B cell (primary cell): ENCODE measurements at regions not wholly inside any gene's neighbourhood (a gene's known extent, or its start where the extent isn't known, plus 50 kb on each side); places are given as distances from the start of the nearest gene placed in this dataset.

ENCODE experiments used
- CTCF ChIP-seq: fragments of 200-600 bp; IDR thresholded peaks from one replicate; pipeline ENCODE4 v1.8.0; 2022; ENCODE audit warnings: antibody characterized with exemption, mild to moderate bottlenecking
- EZH2 ChIP-seq: IDR thresholded peaks from 2 replicates; pipeline ENCODE4 v1.6.1; 2012; ENCODE audit warnings: borderline replicate concordance, low read depth, mild to moderate bottlenecking, moderate library complexity, low read length; ENCODE audit not compliant: insufficient read depth, poor library complexity, severe bottlenecking

DNA sequence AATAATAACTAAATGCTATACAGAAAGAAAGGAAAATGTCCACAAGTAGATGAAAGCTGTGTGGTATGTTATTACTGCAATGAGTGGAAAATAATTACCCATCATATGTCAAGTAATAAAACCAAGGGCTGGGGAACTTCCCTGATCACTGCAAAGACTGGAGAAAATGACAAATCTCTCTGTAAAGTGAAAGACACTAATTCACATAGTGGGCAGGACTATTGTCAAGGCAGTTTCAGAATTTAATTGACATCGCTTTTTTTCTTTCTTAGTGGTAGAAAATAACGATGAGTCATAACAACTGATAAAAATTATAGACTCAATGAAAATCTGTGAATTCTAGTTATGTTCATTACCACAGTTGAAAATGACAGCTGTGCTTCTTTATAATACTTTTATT, 153.7 kb upstream of the ST6GALNAC5 start:
- TF ChIP-seq CTCF (no peak), EZH2 (no peak)
